Adipocyte (in vitro differentiated cells): ENCODE measurements at regions not wholly inside any gene's neighbourhood (a gene's known extent, or its start where the extent isn't known, plus 50 kb on each side); places are given as distances from the start of the nearest gene placed in this dataset.

Experiments
- DNase-seq: peaks from one replicate; pipeline ENCODE4 v3.0.0-alpha.2; 2015; ENCODE audit warnings: low read depth
- H3K27me3 ChIP-seq: replicated peaks from 2 replicates; pipeline ENCODE4 v1.7.0; 2013; ENCODE audit warnings: mild to moderate bottlenecking, low read length, moderate library complexity; ENCODE audit not compliant: control insufficient read depth, insufficient read depth
- H3K36me3 ChIP-seq: 2 replicates; pipeline ENCODE4 v1.7.0; 2013; ENCODE audit warnings: low read length, mild to moderate bottlenecking, moderate library complexity; ENCODE audit not compliant: control insufficient read depth, insufficient read depth, severe bottlenecking
- H3K4me1 ChIP-seq: 2 replicates; pipeline ENCODE4 v1.7.0; 2013; ENCODE audit warnings: mild to moderate bottlenecking, low read length, moderate library complexity; ENCODE audit not compliant: control insufficient read depth, insufficient read depth
- H3K4me3 ChIP-seq: 2 replicates; pipeline ENCODE4 v1.7.0; 2013; ENCODE audit warnings: mild to moderate bottlenecking, low read length, moderate library complexity
- H3K9ac ChIP-seq: 2 replicates; pipeline ENCODE4 v1.7.0; 2013; ENCODE audit warnings: mild to moderate bottlenecking, low read length, moderate library complexity
- H3K9me3 ChIP-seq: 2 replicates; pipeline ENCODE4 v1.7.0; 2013; ENCODE audit warnings: mild to moderate bottlenecking, low read length, moderate library complexity; ENCODE audit not compliant: control insufficient read depth

GRCh38 chr3:157876556-157876955, 229.7 kb downstream of the SHOX2 start:
- Histone ChIP-seq H3K4me1 (no peaks in the 10 kb centered on the region), H3K9ac (no peak overlapping the region), H3K9me3 (peaks cover 7% of the 10 kb centered on the region), H3K27me3 (no peaks in the 10 kb centered on the region), H3K4me3 (no peak overlapping the region), H3K36me3 (no peaks in the 10 kb centered on the region)
- DNase-seq: no peak

DNA sequence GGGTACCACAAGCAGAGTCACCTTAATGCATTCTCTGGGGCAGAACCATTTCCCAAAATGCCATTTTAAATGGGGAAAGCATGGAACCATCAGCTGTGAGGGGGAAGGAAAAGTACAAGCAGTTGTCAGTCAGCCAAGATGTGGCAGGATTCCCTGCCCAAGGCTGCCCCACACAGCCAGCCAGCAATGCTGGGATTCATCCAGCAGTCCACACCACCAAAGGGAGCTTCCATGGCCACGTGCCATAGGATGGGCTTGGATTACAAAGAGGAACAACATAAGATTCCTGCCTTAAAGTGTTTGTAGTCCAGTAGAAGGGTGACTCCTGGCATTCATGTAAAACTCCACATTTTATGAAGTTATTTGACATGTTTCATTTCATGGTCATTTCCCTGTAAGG, 233.3 kb downstream of the SHOX2 start:
- Histone ChIP-seq H3K9me3 (peaks cover 2% of the 10 kb centered on the region), H3K4me3 (no peak overlapping the region), H3K27me3 (no peaks in the 10 kb centered on the region), H3K36me3 (no peaks in the 10 kb centered on the region), H3K4me1 (peaks cover 11% of the 10 kb centered on the region), H3K9ac (no peak overlapping the region)
- DNase-seq: peak; percentile 25

DNA sequence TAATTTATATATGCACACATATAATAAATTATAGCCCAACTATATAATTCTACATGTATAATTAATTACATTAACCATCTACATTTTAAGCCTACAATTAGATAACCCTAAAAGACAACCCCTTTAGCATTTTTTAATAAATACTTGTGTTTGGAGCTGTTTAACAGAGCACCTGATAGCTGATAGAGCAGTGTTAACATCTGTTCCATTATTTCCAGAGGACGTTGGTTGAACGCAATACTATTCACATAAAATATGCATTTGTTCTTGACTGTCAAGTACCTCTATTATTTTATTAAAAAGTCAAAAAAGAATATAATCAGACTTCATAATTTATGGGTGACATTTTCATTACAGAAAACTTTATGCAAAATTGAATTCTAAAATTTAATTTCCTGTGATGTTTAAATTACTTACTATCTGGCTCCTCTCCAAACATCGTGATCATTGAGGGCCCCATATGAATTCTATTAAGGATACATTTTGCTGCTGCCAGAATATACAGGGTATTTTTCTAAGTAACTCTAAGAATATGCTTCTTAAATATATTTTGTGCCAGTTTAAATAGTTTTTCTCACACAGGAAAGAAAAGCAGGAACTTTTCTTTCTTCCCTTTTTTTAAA, 234.3 kb downstream of the SHOX2 start:
- peaks cover 15% of the 10 kb centered on the region for H3K4me1 ChIP-seq

GRCh38 chr3:157871248-157871647, 235.0 kb downstream of the SHOX2 start:
- DNase-seq: no peak
- H3K9ac ChIP-seq: no peak overlapping the region
- H3K4me1 ChIP-seq: peaks cover 15% of the 10 kb centered on the region
- no peaks in the 10 kb centered on the region for H3K36me3 ChIP-seq
- H3K4me3 ChIP-seq: no peak overlapping the region
- H3K9me3 ChIP-seq: no peaks in the 10 kb centered on the region
- H3K27me3 ChIP-seq: no peaks in the 10 kb centered on the region

More for the DNA sequence above, 234.3 kb downstream of the SHOX2 start:
- H3K4me3 ChIP-seq: no peak overlapping the region
- H3K9ac ChIP-seq: no peak overlapping the region
- no peaks in the 10 kb centered on the region for H3K36me3 ChIP-seq
- H3K9me3 ChIP-seq: no peaks in the 10 kb centered on the region
- DNase-seq: peak; percentile 15
- no peaks in the 10 kb centered on the region for H3K27me3 ChIP-seq

GRCh38 chr3:157868946-157869345, 237.3 kb downstream of the SHOX2 start:
- peaks cover 15% of the 10 kb centered on the region for H3K4me1 ChIP-seq
- H3K9me3 ChIP-seq: no peaks in the 10 kb centered on the region
- H3K36me3 ChIP-seq: no peaks in the 10 kb centered on the region
- H3K9ac ChIP-seq: no peak overlapping the region
- H3K27me3 ChIP-seq: no peaks in the 10 kb centered on the region
- H3K4me3 ChIP-seq: peak overlapping the region; percentile 26
- peak; percentile 12 for DNase-seq

GRCh38 chr3:157868196-157868595, 238.0 kb downstream of the SHOX2 start:
- H3K4me1 ChIP-seq: peaks cover 15% of the 10 kb centered on the region
- H3K36me3 ChIP-seq: no peaks in the 10 kb centered on the region
- no peaks in the 10 kb centered on the region for H3K27me3 ChIP-seq
- DNase-seq: peak; percentile 82
- H3K4me3 ChIP-seq: peak overlapping the region; percentile 26
- no peaks in the 10 kb centered on the region for H3K9me3 ChIP-seq
- H3K9ac ChIP-seq: no peak overlapping the region

- no peak overlapping the region for H3K4me3 ChIP-seq
- H3K36me3 ChIP-seq: no peaks in the 10 kb centered on the region
- no peaks in the 10 kb centered on the region for H3K9me3 ChIP-seq
- no peaks in the 10 kb centered on the region for H3K27me3 ChIP-seq
- H3K9ac ChIP-seq: no peak overlapping the region
- H3K4me1 ChIP-seq: peaks cover 26% of the 10 kb centered on the region
- DNase-seq: no peak
Measured at GRCh38 chr3:157865352-157866000, 240.7 kb downstream of the SHOX2 start.

DNA sequence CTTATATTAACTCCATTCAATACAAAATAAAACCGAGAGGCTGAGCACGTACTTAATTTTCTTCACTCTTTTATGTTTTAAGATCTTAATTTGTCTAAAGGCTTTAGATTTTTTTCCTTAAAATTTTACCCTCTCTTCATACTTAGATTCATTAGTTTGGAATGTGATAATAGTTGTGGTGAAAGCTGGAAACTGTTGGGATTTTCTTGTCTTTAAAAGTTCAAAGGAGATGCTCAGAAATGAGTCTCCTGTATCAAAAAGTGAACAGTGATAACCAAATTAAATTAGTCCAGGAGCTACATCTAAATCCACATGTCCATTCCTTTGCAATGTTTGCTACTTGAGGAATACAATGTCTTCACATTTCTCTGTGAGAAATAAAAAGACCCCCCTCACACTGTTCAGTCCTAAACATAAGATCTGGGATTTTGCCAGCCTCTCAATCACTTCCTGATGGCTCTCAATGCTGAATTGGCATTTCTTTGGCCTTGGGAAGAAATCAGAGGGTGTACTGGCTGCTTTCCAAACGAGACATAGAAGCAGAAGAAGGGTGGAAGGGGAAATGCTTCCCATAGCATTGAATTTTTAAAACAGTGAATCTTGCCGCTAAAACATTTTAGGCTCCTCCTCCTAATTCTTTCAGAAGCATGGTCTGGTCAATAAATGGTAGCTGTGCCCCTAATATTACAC, 245.0 kb downstream of the SHOX2 start:
- Histone ChIP-seq H3K27me3 (no peaks in the 10 kb centered on the region), H3K4me1 (peaks cover 26% of the 10 kb centered on the region), H3K9ac (no peak overlapping the region), H3K4me3 (no peak overlapping the region), H3K36me3 (no peaks in the 10 kb centered on the region), H3K9me3 (no peaks in the 10 kb centered on the region)
- peak; percentile 9 for DNase-seq

DNA sequence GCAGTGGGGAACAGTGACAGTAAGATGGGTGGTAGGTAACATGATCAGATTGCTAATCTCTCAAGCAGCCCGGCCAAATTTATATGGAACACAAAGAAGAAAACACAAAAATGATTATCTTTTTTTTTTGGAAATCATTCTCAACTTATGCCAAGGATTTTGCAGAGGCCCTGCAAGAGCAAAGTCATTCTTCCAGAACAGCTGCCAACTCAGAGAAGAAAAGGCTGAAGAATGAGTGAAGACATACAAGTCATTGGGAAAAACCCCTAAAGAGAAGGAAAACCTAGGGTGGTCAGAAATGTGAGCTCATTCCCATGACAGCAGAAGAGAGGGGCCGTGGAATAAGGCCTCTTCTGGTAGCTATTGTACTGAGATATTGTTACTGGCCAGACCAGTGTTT, 246.7 kb downstream of the SHOX2 start:
- Histone ChIP-seq H3K4me3 (no peak overlapping the region), H3K36me3 (no peaks in the 10 kb centered on the region), H3K9ac (no peak overlapping the region), H3K4me1 (peaks cover 28% of the 10 kb centered on the region), H3K9me3 (no peaks in the 10 kb centered on the region), H3K27me3 (no peaks in the 10 kb centered on the region)
- peak; percentile 12 for DNase-seq

GRCh38 chr3:157858821-157859220, 247.4 kb downstream of the SHOX2 start:
- Histone ChIP-seq H3K36me3 (no peaks in the 10 kb centered on the region), H3K4me1 (peaks cover 28% of the 10 kb centered on the region), H3K4me3 (no peak overlapping the region), H3K9ac (no peak overlapping the region), H3K27me3 (no peaks in the 10 kb centered on the region), H3K9me3 (no peaks in the 10 kb centered on the region)
- DNase-seq: no peak

GRCh38 chr3:157857440-157857839, 248.8 kb downstream of the SHOX2 start:
- H3K36me3 ChIP-seq: no peaks in the 10 kb centered on the region
- H3K9me3 ChIP-seq: peaks cover 7% of the 10 kb centered on the region
- no peak overlapping the region for H3K9ac ChIP-seq
- no peak for DNase-seq
- H3K4me3 ChIP-seq: no peak overlapping the region
- H3K27me3 ChIP-seq: no peaks in the 10 kb centered on the region
- H3K4me1 ChIP-seq: peaks cover 28% of the 10 kb centered on the region
